ENCODE measurements at regions not wholly inside any gene's neighbourhood (a gene's known extent, or its start where the extent isn't known, plus 50 kb on each side); places are given as distances from the start of the nearest gene placed in this dataset.

GRCh38 chr13:77986713-77987112 lies 68.1 kb upstream of the EDNRB start:
- Histone ChIP-seq H3K4me2 (ENCODE audit: low read length) (no peak overlapping the region), H3K9me2 (replicated peaks; ENCODE audit: control insufficient read depth, low read length) (no peaks in the 10 kb centered on the region), H3K27ac (ENCODE audit: low read depth, low read length) (no peak overlapping the region)

DNA sequence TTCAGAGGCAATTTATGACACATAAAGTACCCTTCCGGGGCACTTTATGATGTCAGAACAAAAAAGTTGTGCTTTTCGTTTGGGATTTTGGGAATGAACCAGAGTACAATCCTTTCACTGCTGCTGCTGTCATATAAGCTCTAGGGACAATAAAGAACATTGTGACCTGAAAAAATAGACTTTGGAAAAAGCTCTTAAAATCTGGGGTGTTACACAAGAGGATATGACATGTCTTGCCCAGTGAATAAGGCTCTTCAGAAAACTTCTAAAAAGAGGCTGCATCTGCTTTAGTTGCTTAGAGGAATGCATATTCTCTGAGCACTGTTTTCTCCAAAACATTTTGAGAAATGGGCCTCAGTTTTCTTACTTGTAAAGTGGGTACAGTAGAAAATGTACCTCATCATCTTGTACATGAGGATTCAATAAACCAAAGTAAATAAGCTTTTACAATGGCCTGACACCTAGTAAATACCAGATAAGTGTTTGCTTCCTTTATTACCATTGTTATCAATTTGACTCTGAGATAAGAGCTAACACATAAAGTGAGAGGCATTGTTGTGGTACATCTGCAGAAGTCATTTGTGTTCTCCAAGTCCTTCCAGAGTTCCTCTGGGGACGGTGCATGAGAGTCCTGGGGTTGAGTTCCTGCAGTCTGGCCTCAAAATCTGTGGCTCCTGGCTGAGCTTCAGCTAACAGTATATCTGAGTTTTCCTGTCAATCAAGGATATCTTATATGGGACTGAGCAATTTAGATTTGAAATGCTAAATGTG lies 67.4 kb upstream of the EDNRB start:
- H3K27ac ChIP-seq (ENCODE audit: low read depth, low read length), result no peak overlapping the region
- H3K79me2 ChIP-seq (ENCODE audit: control insufficient read depth, low read length), result no peaks in the 10 kb centered on the region
- no peaks in the 10 kb centered on the region for H3K9me2 ChIP-seq (replicated peaks; ENCODE audit: control insufficient read depth, low read length)
- H4K20me1 ChIP-seq (ENCODE audit: control insufficient read depth, insufficient read depth, low read depth, low read length), result no peaks in the 10 kb centered on the region
- no peaks in the 10 kb centered on the region for H3K9me3 ChIP-seq (ENCODE audit: control insufficient read depth, insufficient read depth, low read length)
- H3K4me1 ChIP-seq (ENCODE audit: control insufficient read depth, low read length), result no peaks in the 10 kb centered on the region
- no peak overlapping the region for H3K4me3 ChIP-seq (ENCODE audit: low read length)
- TF ChIP-seq, protein P1, sequence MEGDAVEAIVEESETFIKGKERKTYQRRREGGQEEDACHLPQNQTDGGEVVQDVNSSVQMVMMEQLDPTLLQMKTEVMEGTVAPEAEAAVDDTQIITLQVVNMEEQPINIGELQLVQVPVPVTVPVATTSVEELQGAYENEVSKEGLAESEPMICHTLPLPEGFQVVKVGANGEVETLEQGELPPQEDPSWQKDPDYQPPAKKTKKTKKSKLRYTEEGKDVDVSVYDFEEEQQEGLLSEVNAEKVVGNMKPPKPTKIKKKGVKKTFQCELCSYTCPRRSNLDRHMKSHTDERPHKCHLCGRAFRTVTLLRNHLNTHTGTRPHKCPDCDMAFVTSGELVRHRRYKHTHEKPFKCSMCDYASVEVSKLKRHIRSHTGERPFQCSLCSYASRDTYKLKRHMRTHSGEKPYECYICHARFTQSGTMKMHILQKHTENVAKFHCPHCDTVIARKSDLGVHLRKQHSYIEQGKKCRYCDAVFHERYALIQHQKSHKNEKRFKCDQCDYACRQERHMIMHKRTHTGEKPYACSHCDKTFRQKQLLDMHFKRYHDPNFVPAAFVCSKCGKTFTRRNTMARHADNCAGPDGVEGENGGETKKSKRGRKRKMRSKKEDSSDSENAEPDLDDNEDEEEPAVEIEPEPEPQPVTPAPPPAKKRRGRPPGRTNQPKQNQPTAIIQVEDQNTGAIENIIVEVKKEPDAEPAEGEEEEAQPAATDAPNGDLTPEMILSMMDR (IDR thresholded peaks at IDR 0.05; ENCODE audit: low read depth, low read length, poor library complexity, severe bottlenecking), result no peak
- TF ChIP-seq EZH2phosphoT487 (IDR thresholded peaks at IDR 0.05; ENCODE audit: borderline replicate concordance, low read length), result no peak
- H3K36me3 ChIP-seq (ENCODE audit: control insufficient read depth, low read length), result no peaks in the 10 kb centered on the region
- peaks cover 2% of the 10 kb centered on the region; the same call in 1 of the 2 replicates for H3K27me3 ChIP-seq (ENCODE audit: control insufficient read depth, low read length)
- H3F3A ChIP-seq (ENCODE audit: control insufficient read depth, insufficient read depth), result no peaks in the 10 kb centered on the region
- H3K4me2 ChIP-seq (ENCODE audit: low read length), result no peak overlapping the region

More at GRCh38 chr13:77986713-77987112, 68.1 kb upstream of the EDNRB start:
- peaks cover 2% of the 10 kb centered on the region; the same call in 1 of the 2 replicates for H3K27me3 ChIP-seq (ENCODE audit: control insufficient read depth, low read length)
- TF ChIP-seq, protein P1 (IDR thresholded peaks at IDR 0.05; ENCODE audit: low read depth, low read length, poor library complexity, severe bottlenecking), result no peak
- TF ChIP-seq EZH2phosphoT487 (IDR thresholded peaks at IDR 0.05; ENCODE audit: borderline replicate concordance, low read length), result no peak
- no peaks in the 10 kb centered on the region for H3K4me1 ChIP-seq (ENCODE audit: control insufficient read depth, low read length)
- no peaks in the 10 kb centered on the region for H3K36me3 ChIP-seq (ENCODE audit: control insufficient read depth, low read length)
- no peak overlapping the region for H3K4me3 ChIP-seq (ENCODE audit: low read length)
- H3K79me2 ChIP-seq (ENCODE audit: control insufficient read depth, low read length), result no peaks in the 10 kb centered on the region
- H3K9me3 ChIP-seq (ENCODE audit: control insufficient read depth, insufficient read depth, low read length), result no peaks in the 10 kb centered on the region
- no peaks in the 10 kb centered on the region for H4K20me1 ChIP-seq (ENCODE audit: control insufficient read depth, insufficient read depth, low read depth, low read length)
- no peaks in the 10 kb centered on the region for H3F3A ChIP-seq (ENCODE audit: control insufficient read depth, insufficient read depth)

GRCh38 chr13:77981281-77981881 lies 62.8 kb upstream of the EDNRB start:
- H3K4me2 ChIP-seq (ENCODE audit: low read length), result no peak overlapping the region
- H4K20me1 ChIP-seq (ENCODE audit: control insufficient read depth, insufficient read depth, low read depth, low read length), result no peaks in the 10 kb centered on the region
- no peaks in the 10 kb centered on the region for H3K36me3 ChIP-seq (ENCODE audit: control insufficient read depth, low read length)
- H3K27me3 ChIP-seq (ENCODE audit: control insufficient read depth, low read length), result no peaks in the 10 kb centered on the region; the same call in 1 of the 2 replicates
- no peak for TF ChIP-seq EZH2phosphoT487 (IDR thresholded peaks at IDR 0.05; ENCODE audit: borderline replicate concordance, low read length)
- TF ChIP-seq, protein P1 (IDR thresholded peaks at IDR 0.05; ENCODE audit: low read depth, low read length, poor library complexity, severe bottlenecking), result no peak
- H3K9me2 ChIP-seq (replicated peaks; ENCODE audit: control insufficient read depth, low read length), result no peaks in the 10 kb centered on the region
- no peaks in the 10 kb centered on the region for H3F3A ChIP-seq (ENCODE audit: control insufficient read depth, insufficient read depth)
- H3K79me2 ChIP-seq (ENCODE audit: control insufficient read depth, low read length), result no peaks in the 10 kb centered on the region
- no peak overlapping the region for H3K4me3 ChIP-seq (ENCODE audit: low read length)
- H3K27ac ChIP-seq (ENCODE audit: low read depth, low read length), result no peak overlapping the region
- no peaks in the 10 kb centered on the region for H3K9me3 ChIP-seq (ENCODE audit: control insufficient read depth, insufficient read depth, low read length)
- no peaks in the 10 kb centered on the region for H3K4me1 ChIP-seq (ENCODE audit: control insufficient read depth, low read length)

All from DOHH2 (cell line).